ENCODE measurements at regions not wholly inside any gene's neighbourhood (a gene's known extent, or its start where the extent isn't known, plus 50 kb on each side); places are given as distances from the start of the nearest gene placed in this dataset.
"Not testable (repeated sequence)": the region's sequence is repeated elsewhere in the genome, so short reads cannot be mapped to it uniquely, and the experiment has no call there.

- not testable (repeated sequence) for TF ChIP-seq POLR2A, CTCF (IDR thresholded peaks at IDR 0.05)
These were observed 245.3 kb upstream of the PROK2 start for GRCh38 chr3:72030296-72030695.
